ENCODE measurements at regions not wholly inside any gene's neighbourhood (a gene's known extent, or its start where the extent isn't known, plus 50 kb on each side); places are given as distances from the start of the nearest gene placed in this dataset.
"Not testable (repeated sequence)": the region's sequence is repeated elsewhere in the genome, so short reads cannot be mapped to it uniquely, and the experiment has no call there.

DNA sequence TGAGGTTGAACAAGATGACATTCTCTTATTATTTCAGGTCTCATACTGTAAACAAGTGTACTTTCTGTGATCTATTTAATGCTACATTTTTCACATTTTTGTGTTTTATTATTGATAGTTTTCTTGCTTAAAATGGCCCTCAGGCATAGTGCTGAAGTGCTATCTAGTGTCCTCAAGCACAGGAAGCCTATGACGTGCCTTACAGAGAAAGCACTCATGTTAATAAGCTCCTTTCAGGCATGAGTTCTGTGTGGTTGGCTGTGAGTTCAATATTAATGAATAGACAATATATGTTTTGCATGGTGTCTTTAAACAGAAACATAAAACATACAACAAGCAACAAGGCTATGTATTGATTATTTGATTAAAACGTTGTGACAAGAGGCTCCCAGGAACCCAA is 450.1 kb downstream of the PLK2 start:
- DNase-seq (ENCODE audit: low spot score in 2 of 2) (no peak), FAIRE-seq (no peak)

- DNase-seq (ENCODE audit: low spot score in 2 of 2) (no peak), FAIRE-seq (no peak)
These were observed 457.6 kb downstream of the PLK2 start for GRCh38 chr5:58002323-58002722.

GRCh38 chr5:57993866-57994265 is 466.0 kb downstream of the PLK2 start:
- no peak for FAIRE-seq

GRCh38 chr5:57989378-57989777 is 470.5 kb downstream of the PLK2 start:
- FAIRE-seq (no peak), DNase-seq (ENCODE audit: low spot score in 2 of 2) (no peak)

More at GRCh38 chr5:57993866-57994265, 466.0 kb downstream of the PLK2 start:
- DNase-seq (ENCODE audit: low spot score in 2 of 2), result no peak

GRCh38 chr5:57988813-57989212 is 471.1 kb downstream of the PLK2 start:
- FAIRE-seq (no peak), DNase-seq (ENCODE audit: low spot score in 2 of 2) (no peak)

DNA sequence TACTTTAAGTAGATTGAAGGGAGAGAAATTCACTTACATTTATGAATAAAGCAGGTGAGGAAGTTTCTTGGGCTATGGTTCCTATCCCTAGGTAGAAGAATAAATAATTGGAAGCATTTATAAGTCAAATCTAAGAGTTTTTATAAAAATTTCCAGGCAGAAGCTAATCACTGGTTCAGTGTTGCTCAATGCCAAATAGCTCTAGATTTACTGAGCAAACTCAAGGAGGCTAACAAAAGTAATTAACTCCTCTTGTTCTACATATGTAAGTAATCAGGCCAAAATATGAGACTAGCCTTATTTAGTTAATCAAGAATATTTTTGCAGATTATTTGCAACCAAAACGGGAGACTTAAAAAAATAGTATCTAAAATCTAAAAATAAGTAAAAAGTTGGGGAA is 472.3 kb downstream of the PLK2 start:
- FAIRE-seq (no peak), DNase-seq (ENCODE audit: low spot score in 2 of 2) (no peak)

DNA sequence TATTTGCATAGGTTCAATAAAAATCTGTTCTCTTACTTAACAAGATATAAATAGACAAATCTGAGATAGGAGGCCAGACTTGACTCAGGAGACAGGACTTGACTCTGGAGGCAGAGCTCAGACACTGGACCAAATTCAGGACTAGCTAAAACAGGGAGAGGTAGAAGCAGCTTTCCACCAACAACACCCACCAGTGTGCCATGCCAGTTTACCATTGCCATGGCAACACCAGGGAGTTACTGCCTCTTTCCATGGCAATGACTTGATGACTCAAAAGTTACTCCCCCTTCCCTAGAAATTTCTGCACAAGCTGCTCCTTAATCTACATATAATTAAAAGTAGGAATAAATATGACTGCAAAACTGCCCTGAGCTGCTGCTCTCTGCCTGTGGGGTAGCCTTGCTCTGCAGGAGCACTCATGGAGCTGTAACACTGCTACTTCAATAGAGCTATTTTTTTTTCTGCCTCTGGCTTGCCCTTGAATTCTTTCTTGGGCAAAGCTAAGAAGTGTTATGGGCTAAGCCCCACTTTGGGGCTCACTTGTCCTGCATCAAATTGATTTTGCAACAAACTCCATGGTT is 473.0 kb downstream of the PLK2 start:
- FAIRE-seq, result no peak
- DNase-seq (ENCODE audit: low spot score in 2 of 2), result no peak

DNA sequence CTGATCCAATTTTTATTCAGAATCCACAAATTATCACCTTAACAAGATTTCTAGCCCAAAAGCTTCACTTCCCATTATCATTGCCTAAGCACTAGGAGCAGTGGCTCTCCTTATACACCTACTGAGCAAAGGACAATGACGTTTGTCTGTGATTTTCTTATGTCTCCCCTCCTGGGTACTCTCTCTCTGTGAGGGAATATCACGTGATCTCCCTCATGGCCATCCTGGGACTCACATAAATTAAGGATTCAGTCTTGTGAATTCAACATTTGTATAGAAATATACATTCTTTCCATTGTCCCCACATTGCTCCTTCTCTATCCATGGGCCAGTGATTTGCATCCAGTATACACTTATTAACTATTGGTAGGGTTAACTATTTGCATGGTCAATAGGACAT is 476.5 kb downstream of the PLK2 start:
- DNase-seq (ENCODE audit: low spot score in 2 of 2), result no peak
- no peak for FAIRE-seq

GRCh38 chr5:57979671-57980070 is 480.2 kb downstream of the PLK2 start:
- FAIRE-seq (no peak), DNase-seq (ENCODE audit: low spot score in 2 of 2) (no peak)

- DNase-seq (ENCODE audit: low spot score in 2 of 2) (no peak), FAIRE-seq (no peak)
These were observed 483.4 kb downstream of the PLK2 start for GRCh38 chr5:57976506-57976905.

GRCh38 chr5:57972099-57972498 is 487.8 kb downstream of the PLK2 start:
- not testable (repeated sequence) for FAIRE-seq; DNase-seq (ENCODE audit: low spot score in 2 of 2)

- FAIRE-seq, result no peak
- no peak for DNase-seq (ENCODE audit: low spot score in 2 of 2)
These were observed 478.0 kb upstream of the ACTBL2 start for GRCh38 chr5:57960569-57960968.

DNA sequence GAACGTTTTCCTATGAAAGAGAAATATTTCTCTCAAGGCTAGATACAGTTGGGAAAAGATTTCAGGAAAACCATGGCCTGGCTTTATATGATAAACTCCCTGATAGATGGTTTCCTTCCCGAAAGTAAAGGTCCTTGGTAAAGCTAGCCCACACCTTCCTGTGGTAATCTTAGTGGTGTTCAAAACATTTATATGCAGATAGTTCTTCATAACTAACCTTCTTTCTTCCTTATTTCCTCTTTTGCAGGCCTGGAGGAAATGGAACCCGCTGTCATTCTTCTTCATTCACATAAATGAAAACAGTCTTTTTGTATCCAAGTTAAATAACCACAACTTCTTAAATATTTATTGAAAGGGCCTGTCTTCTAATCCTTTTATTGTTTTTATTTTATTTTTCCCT is 474.0 kb upstream of the ACTBL2 start:
- no peak for FAIRE-seq
- no peak for DNase-seq (ENCODE audit: low spot score in 2 of 2)

DNA sequence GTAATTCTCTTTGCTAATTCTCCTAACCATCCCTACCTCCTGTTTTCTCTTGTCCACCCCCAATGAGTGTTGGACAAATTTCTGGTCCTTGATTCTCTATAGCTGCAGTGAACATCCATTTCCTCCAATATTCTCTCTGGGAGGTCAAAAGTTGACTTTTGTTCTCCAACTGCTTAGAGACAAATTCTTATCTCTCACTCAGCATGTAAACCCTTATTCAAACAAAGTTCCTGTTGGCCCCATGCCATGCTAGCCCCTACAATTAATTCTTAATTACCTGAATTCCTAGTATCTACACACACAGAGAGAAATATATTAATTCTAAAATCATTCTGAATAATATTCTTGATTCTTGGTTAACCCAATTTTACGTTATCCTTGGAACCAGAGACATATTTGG is 472.9 kb upstream of the ACTBL2 start:
- DNase-seq (ENCODE audit: low spot score in 2 of 2) (no peak), FAIRE-seq (no peak)

DNA sequence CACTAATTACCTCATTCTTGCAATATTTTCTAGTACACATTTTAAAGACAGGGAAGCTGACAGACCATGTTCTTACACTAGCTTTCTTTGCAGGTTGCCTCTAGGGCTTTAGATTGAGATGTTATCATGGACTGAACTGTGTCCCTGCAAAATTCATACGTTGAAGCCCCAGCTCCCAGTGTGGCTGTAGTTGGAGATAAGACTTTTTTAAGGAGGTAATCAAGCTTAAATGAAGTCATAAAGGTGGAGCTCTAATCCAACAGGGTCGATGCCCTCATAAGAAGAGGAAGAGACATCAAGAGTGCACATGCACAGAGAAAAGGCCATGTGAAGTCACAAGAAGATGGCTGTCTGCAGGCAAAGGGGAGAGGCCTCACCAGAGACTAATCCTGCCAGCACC is 471.2 kb upstream of the ACTBL2 start:
- no peak for DNase-seq (ENCODE audit: low spot score in 2 of 2)
- no peak for FAIRE-seq

DNA sequence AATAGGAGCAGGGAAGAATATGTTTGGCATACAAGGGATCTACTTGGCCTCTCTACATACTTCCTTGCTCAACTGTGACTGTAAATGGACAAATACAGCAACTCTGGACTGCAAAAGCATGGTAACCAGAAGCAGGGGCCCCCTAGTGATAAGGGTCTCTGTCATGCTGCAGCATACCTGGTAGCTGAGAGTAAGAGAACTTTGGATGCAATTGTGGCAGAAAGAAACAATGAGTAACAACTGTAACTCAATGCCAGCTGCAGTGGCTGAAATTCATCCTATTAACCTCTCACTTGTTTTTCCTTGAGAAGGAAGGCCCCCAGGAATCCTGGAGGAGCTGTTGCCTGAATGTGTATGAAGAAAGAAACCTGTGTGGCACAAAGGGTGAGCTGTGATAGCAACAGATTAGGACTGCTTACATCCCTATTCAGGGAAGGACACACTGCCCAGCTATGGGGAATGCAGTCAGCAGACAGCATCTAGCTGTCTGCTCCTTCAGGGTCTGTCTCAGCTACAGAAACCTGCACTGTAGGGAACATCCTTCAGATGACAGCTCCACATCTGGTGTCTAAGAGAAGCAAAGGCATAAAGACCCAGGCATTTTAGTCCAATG is 468.1 kb upstream of the ACTBL2 start:
- no peak for DNase-seq (ENCODE audit: low spot score in 2 of 2)
- no peak for FAIRE-seq

DNA sequence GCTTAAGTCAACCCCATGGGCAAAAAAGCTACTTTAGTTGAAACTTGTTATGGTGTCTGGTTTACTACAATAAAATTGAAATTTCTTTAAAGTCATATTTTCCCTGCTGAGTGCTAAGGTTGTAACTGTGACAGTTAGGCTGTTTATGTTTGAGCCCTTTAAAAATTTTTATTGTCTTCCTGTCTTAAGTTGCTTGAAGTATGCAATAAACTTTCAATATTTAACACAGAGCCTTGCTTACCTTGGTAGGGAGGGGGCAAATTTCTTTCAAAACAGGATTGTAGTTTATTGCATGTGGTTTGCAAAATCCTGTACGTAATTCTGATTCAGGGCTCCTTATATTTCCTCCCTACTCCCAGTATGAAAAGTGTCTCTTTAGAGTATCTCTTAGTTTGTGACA is 465.5 kb upstream of the ACTBL2 start:
- FAIRE-seq (no peak), DNase-seq (ENCODE audit: low spot score in 2 of 2) (no peak)

DNA sequence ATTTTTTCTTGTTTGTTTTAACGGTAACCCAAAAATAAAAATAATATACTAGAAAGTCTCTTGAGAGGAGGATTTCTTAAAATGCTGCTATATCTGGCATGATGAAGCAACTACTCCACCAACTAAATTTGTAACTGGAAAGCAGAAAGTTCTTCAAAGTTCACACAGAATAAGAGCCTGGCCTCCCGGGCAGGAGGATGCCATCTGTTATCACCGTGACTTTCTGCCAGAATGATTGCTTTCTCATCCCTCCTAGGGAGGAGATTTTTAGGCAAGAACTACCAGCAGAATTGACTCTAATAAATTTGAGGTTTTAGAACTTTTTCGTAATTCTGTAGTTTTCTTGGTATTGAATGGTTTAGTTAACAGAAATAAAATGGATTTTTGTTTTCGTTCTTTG is 464.6 kb upstream of the ACTBL2 start:
- DNase-seq (ENCODE audit: low spot score in 2 of 2) (no peak), FAIRE-seq (no peak)

GRCh38 chr5:57940879-57941278 is 458.3 kb upstream of the ACTBL2 start:
- DNase-seq (ENCODE audit: low spot score in 2 of 2) (no peak), FAIRE-seq (no peak)

GRCh38 chr5:57940236-57940635 is 457.6 kb upstream of the ACTBL2 start:
- no peak for FAIRE-seq
- DNase-seq (ENCODE audit: low spot score in 2 of 2), result no peak

DNA sequence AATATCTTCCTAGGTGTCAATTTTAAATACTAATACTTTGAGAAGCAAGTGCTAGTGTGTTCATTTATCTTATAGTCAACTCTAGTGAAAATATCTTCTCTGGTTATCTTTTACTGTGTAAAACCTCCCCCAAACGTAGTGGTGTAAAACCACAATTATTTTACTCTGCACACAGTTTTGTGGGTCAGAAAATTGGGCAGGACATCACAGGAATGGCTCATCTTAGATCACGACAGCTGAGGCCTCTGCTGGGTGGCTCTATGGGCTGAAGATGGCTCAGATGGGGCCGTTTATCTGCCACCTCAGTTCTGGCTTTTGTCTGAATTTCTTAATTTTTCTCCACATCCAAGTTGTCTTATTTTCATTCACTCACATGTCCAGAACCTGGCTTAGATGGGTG is 457.2 kb upstream of the ACTBL2 start:
- no peak for FAIRE-seq
- no peak for DNase-seq (ENCODE audit: low spot score in 2 of 2)

DNA sequence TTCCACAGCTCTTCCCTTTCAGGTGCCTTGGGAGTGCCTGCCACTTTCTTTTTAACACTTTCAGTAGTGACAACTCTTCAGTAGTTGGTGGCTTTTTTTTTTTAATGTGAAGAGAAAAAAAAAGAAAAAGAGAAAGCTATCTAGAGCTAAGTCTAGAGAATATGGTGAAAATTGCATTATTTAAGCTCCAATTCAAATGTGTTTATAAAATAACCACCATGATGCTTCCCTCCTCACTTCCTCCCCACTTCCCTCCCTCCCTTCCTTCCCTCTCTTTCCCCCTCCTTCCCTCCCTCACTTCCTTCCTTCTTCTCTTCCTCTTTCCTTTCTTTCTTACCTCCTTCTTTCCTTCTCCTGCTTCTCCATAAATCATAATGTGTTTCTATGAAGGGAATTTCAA is 456.7 kb upstream of the ACTBL2 start:
- no peak for DNase-seq (ENCODE audit: low spot score in 2 of 2)
- no peak for FAIRE-seq

DNA sequence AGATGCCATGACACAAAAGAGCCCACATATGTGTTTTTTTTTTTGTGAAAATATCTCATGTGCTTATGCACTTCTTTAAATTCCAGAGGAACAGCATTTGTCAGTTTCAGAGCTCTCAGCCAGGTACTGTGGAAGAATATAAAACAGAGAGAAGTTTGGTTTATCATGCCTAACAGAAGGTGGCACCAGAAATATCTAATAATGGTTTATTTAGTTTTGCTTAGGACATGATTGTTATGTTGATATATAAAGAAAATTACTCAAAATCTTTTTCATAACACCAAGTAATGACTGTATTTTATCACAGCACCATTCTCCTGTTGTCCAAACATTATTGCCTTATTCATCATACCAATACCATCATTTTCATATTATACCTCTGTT is 455.6 kb upstream of the ACTBL2 start:
- no peak for FAIRE-seq
- DNase-seq (ENCODE audit: low spot score in 2 of 2), result no peak

Data from frontal cortex (tissue), 3 donors.